HFF-Myc (cell line): ENCODE measurements at regions not wholly inside any gene's neighbourhood (a gene's known extent, or its start where the extent isn't known, plus 50 kb on each side); places are given as distances from the start of the nearest gene placed in this dataset.

Experiments used
- DNase-seq: peaks from one replicate; pipeline ENCODE4 v3.0.0-alpha.2; 2011; ENCODE audit warnings: low read depth; ENCODE audit errors: extremely low read depth
- H3K4me3 ChIP-seq: replicated peaks from 2 replicates; pipeline ENCODE4 v1.5.1; 2011; ENCODE audit warnings: low read depth, mild to moderate bottlenecking, control low read depth, low read length
- CTCF ChIP-seq: IDR thresholded peaks from 2 replicates; pipeline ENCODE4 v1.5.1; 2012; ENCODE audit warnings: mild to moderate bottlenecking, low read depth, low read length, control low read depth; ENCODE audit errors: missing control alignments

- TF ChIP-seq CTCF: no peak
- DNase-seq: no peak
- no peak overlapping the region for H3K4me3 ChIP-seq
Measured at GRCh38 chr1:83101406-83101805, 897.5 kb downstream of the TTLL7 start.

GRCh38 chr1:83100133-83100532, 898.8 kb downstream of the TTLL7 start:
- no peak for DNase-seq
- H3K4me3 ChIP-seq: no peak overlapping the region
- no peak for TF ChIP-seq CTCF

- no peak for TF ChIP-seq CTCF
- DNase-seq: no peak
- no peak overlapping the region for H3K4me3 ChIP-seq
Measured at GRCh38 chr1:83098791-83099190, 900.1 kb downstream of the TTLL7 start.

- no peak overlapping the region for H3K4me3 ChIP-seq
- no peak for TF ChIP-seq CTCF
- DNase-seq: no peak
Measured at GRCh38 chr1:83098131-83098530, 900.8 kb downstream of the TTLL7 start.

GRCh38 chr1:83097715-83098114, 901.2 kb downstream of the TTLL7 start:
- DNase-seq: no peak
- TF ChIP-seq CTCF: no peak
- H3K4me3 ChIP-seq: no peak overlapping the region

- DNase-seq: no peak
- no peak for TF ChIP-seq CTCF
- H3K4me3 ChIP-seq: no peak overlapping the region
Measured at GRCh38 chr1:83095570-83095969, 903.4 kb downstream of the TTLL7 start.

GRCh38 chr1:83090195-83090594, 908.7 kb downstream of the TTLL7 start:
- H3K4me3 ChIP-seq: no peak overlapping the region
- DNase-seq: no peak
- TF ChIP-seq CTCF: no peak
